Neural progenitor cell (in vitro differentiated cells): ENCODE measurements at regions not wholly inside any gene's neighbourhood (a gene's known extent, or its start where the extent isn't known, plus 50 kb on each side); places are given as distances from the start of the nearest gene placed in this dataset.
A peak's percentile ranks its signal among the peaks of the same experiment; 100 is the strongest.

Source experiments
- DNase-seq: peaks from one replicate; pipeline ENCODE4 v3.0.0-alpha.2; 2016; ENCODE audit warnings: low spot score
- H2AFZ ChIP-seq: fragments of 200-600 bp; sonication (generic); replicated peaks from 2 replicates; pipeline ENCODE4 v1.6.1; 2016; ENCODE audit warnings: antibody characterized with exemption
- H3F3A ChIP-seq: fragments of 200-600 bp; sonication (generic); 2 replicates; pipeline ENCODE4 v1.6.1; 2016; ENCODE audit warnings: antibody characterized with exemption, low read depth
- H3K27ac ChIP-seq: fragments of 200-600 bp; sonication (generic); 2 replicates; pipeline ENCODE4 v1.5.1; 2016; ENCODE audit warnings: mild to moderate bottlenecking
- H3K27me3 ChIP-seq: fragments of 200-600 bp; sonication (generic); 2 replicates; pipeline ENCODE4 v1.6.1; 2016; ENCODE audit warnings: mild to moderate bottlenecking, moderate library complexity
- H3K36me3 ChIP-seq: fragments of 200-600 bp; sonication (generic); 2 replicates; pipeline ENCODE4 v1.5.1; 2016
- H3K4me1 ChIP-seq: fragments of 200-600 bp; sonication (generic); 2 replicates; pipeline ENCODE4 v1.6.1; 2016; ENCODE audit warnings: mixed run types
- H3K4me2 ChIP-seq: fragments of 200-600 bp; sonication (generic); 2 replicates; pipeline ENCODE4 v1.6.1; 2016
- H3K4me3 ChIP-seq: fragments of 200-600 bp; sonication (generic); 2 replicates; pipeline ENCODE4 v1.5.1; 2016
- H3K79me2 ChIP-seq: fragments of 200-600 bp; sonication (generic); 2 replicates; pipeline ENCODE4 v1.6.1; 2016; ENCODE audit warnings: low read depth
- H3K9ac ChIP-seq: fragments of 200-600 bp; sonication (generic); 2 replicates; pipeline ENCODE4 v1.6.1; 2016
- H3K9me3 ChIP-seq: fragments of 200-600 bp; sonication (generic); 2 replicates; pipeline ENCODE4 v1.5.1; 2016; ENCODE audit warnings: low read depth
- H4K20me1 ChIP-seq: fragments of 200-600 bp; sonication (generic); 2 replicates; pipeline ENCODE4 v1.6.1; 2016; ENCODE audit warnings: low read depth
- H3K27ac Mint-ChIP-seq: 3 replicates; pipeline ENCODE4 v1.8.0; 2021; ENCODE audit warnings: mixed read lengths
- H3K27me3 Mint-ChIP-seq: 2 replicates; pipeline ENCODE4 v1.8.0; 2022; ENCODE audit warnings: low read depth, mild to moderate bottlenecking, inconsistent platforms, moderate library complexity, mixed read lengths; ENCODE audit not compliant: insufficient read depth
- H3K36me3 Mint-ChIP-seq: 3 replicates; pipeline ENCODE4 v1.8.0; 2021; ENCODE audit warnings: mixed read lengths
- H3K4me1 Mint-ChIP-seq: 3 replicates; pipeline ENCODE4 v1.8.0; 2021; ENCODE audit warnings: mixed read lengths
- H3K4me3 Mint-ChIP-seq: 3 replicates; pipeline ENCODE4 v1.8.0; 2021; ENCODE audit warnings: mild to moderate bottlenecking, moderate library complexity, mixed read lengths
- H3K9me3 Mint-ChIP-seq: 3 replicates; pipeline ENCODE4 v1.8.0; 2020; ENCODE audit warnings: mixed read lengths
- CTCF ChIP-seq: fragments of 200-600 bp; sonication (generic); IDR thresholded peaks from 2 replicates; pipeline ENCODE4 v1.5.1; 2017; ENCODE audit warnings: antibody characterized with exemption, mild to moderate bottlenecking
- EZH2 ChIP-seq: fragments of 200-600 bp; sonication (generic); IDR thresholded peaks from 2 replicates; pipeline ENCODE4 v1.6.1; 2017; ENCODE audit warnings: antibody characterized with exemption, mild to moderate bottlenecking, moderate library complexity
- EZH2phosphoT487 ChIP-seq: fragments of 200-600 bp; sonication (generic); IDR thresholded peaks from 2 replicates; pipeline ENCODE4 v1.6.1; 2017; ENCODE audit warnings: antibody characterized with exemption

GRCh38 chr4:111066447-111066846, 443.6 kb upstream of the PITX2 start:
- Mint-ChIP-seq H3K4me3 (no peak overlapping the region), H3K27ac (no peak overlapping the region), H3K4me1 (peaks cover 9% of the 10 kb centered on the region), H3K36me3 (no peaks in the 10 kb centered on the region), H3K9me3 (no peaks in the 10 kb centered on the region), H3K27me3 (no peaks in the 10 kb centered on the region)
- Histone ChIP-seq H3K27me3 (no peaks in the 10 kb centered on the region), H3K9ac (no peak overlapping the region), H3K4me1 (no peaks in the 10 kb centered on the region), H3K4me3 (no peak overlapping the region), H3K27ac (no peak overlapping the region), H3K79me2 (no peaks in the 10 kb centered on the region), H3K4me2 (no peak overlapping the region), H4K20me1 (no peaks in the 10 kb centered on the region), H3K36me3 (no peaks in the 10 kb centered on the region), H3K9me3 (no peaks in the 10 kb centered on the region), H3F3A (no peaks in the 10 kb centered on the region), H2AFZ (no peak overlapping the region)
- no peak for TF ChIP-seq EZH2
- DNase-seq, result no peak

GRCh38 chr4:111066887-111067286, 444.0 kb upstream of the PITX2 start:
- DNase-seq, result peak; percentile 34
- Mint-ChIP-seq H3K27ac (no peak overlapping the region), H3K27me3 (no peaks in the 10 kb centered on the region), H3K4me3 (no peak overlapping the region), H3K36me3 (no peaks in the 10 kb centered on the region), H3K9me3 (no peaks in the 10 kb centered on the region), H3K4me1 (peaks cover 9% of the 10 kb centered on the region)
- Histone ChIP-seq H3K27ac (no peak overlapping the region), H3K4me1 (no peaks in the 10 kb centered on the region), H3F3A (no peaks in the 10 kb centered on the region), H3K9me3 (no peaks in the 10 kb centered on the region), H3K4me3 (no peak overlapping the region), H3K79me2 (no peaks in the 10 kb centered on the region), H3K9ac (no peak overlapping the region), H2AFZ (no peak overlapping the region), H3K4me2 (no peak overlapping the region), H3K27me3 (no peaks in the 10 kb centered on the region), H3K36me3 (no peaks in the 10 kb centered on the region), H4K20me1 (no peaks in the 10 kb centered on the region)
- TF ChIP-seq EZH2 (no peak), CTCF (no peak), EZH2phosphoT487 (no peak)

GRCh38 chr4:111068883-111069282, 446.0 kb upstream of the PITX2 start:
- Histone ChIP-seq H3K4me1 (no peaks in the 10 kb centered on the region), H4K20me1 (no peaks in the 10 kb centered on the region), H3F3A (no peaks in the 10 kb centered on the region), H3K4me3 (no peak overlapping the region), H2AFZ (no peak overlapping the region), H3K36me3 (no peaks in the 10 kb centered on the region), H3K27me3 (no peaks in the 10 kb centered on the region), H3K27ac (no peak overlapping the region), H3K9me3 (no peaks in the 10 kb centered on the region), H3K4me2 (no peak overlapping the region), H3K79me2 (no peaks in the 10 kb centered on the region), H3K9ac (no peak overlapping the region)
- Mint-ChIP-seq H3K27ac (no peak overlapping the region), H3K27me3 (no peaks in the 10 kb centered on the region), H3K9me3 (no peaks in the 10 kb centered on the region), H3K4me1 (peaks cover 9% of the 10 kb centered on the region), H3K4me3 (no peak overlapping the region), H3K36me3 (no peaks in the 10 kb centered on the region)
- DNase-seq, result no peak
- TF ChIP-seq CTCF (no peak), EZH2 (no peak), EZH2phosphoT487 (no peak)

GRCh38 chr4:111070390-111070789, 447.5 kb upstream of the PITX2 start:
- Histone ChIP-seq H3K27ac (no peak overlapping the region), H3F3A (no peaks in the 10 kb centered on the region), H3K4me2 (no peak overlapping the region), H3K9ac (no peak overlapping the region), H3K4me3 (no peak overlapping the region), H4K20me1 (no peaks in the 10 kb centered on the region), H3K4me1 (no peaks in the 10 kb centered on the region), H3K9me3 (no peaks in the 10 kb centered on the region), H2AFZ (no peak overlapping the region), H3K36me3 (no peaks in the 10 kb centered on the region), H3K79me2 (no peaks in the 10 kb centered on the region), H3K27me3 (no peaks in the 10 kb centered on the region)
- no peak overlapping the region for H3K4me3 Mint-ChIP-seq
- H3K27ac Mint-ChIP-seq, result no peak overlapping the region
- no peaks in the 10 kb centered on the region for H3K27me3 Mint-ChIP-seq
- H3K4me1 Mint-ChIP-seq, result peaks cover 9% of the 10 kb centered on the region
- TF ChIP-seq EZH2phosphoT487 (no peak), EZH2 (no peak), CTCF (no peak)
- DNase-seq, result no peak
- H3K36me3 Mint-ChIP-seq, result no peaks in the 10 kb centered on the region
- no peaks in the 10 kb centered on the region for H3K9me3 Mint-ChIP-seq
